DMS 273 (cell line): ENCODE measurements at regions not wholly inside any gene's neighbourhood (a gene's known extent, or its start where the extent isn't known, plus 50 kb on each side); places are given as distances from the start of the nearest gene placed in this dataset.

Experiments
- DNase-seq: peaks from one replicate; lab custom pipeline; 2025; ENCODE audit not compliant: unreplicated experiment; lab: John Stamatoyannopoulos, UW

DNA sequence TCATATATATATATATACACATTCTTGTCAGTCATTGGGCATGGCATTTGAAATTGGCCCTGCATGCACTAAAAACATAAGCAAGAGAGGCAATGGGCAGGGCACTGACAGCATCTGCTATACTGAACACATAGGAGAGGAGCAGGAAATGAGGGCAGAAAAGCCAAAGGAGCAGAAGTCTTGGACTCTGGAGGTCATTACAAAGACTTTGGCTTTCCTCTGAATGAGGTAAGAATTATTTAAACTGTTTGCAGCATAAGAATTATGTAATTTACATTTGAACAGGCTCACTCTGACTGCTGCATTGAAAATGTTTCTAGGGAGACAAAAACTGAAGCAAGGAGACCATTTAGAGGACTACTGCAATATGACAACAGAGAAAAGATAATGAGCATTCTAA is 396.5 kb downstream of the PRDM5 start:
- DNase-seq, result no peak

GRCh38 chr4:120525106-120525505 is 397.4 kb downstream of the PRDM5 start:
- DNase-seq, result no peak

DNA sequence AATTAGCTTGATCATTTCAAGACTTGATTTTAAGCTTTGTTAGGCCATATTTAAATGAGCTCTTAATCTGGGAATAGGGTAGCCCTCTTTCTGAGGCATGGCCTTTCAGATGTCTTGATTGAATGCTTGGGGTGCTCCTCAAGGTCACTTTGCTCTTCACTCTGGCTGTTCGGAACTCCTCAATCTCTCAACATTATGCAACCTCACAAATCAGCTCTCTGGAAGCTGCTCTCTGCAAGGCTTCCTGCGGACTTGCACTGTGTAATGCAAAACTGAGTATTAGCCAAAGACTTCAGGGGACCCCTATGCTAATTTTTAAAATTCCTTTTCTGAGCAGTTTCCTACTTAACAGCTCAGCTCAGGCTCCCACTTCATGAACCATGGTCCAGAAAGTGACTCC is 398.3 kb downstream of the PRDM5 start:
- no peak for DNase-seq

- no peak for DNase-seq
Measured at GRCh38 chr4:120520761-120521160, 401.8 kb downstream of the PRDM5 start.

DNA sequence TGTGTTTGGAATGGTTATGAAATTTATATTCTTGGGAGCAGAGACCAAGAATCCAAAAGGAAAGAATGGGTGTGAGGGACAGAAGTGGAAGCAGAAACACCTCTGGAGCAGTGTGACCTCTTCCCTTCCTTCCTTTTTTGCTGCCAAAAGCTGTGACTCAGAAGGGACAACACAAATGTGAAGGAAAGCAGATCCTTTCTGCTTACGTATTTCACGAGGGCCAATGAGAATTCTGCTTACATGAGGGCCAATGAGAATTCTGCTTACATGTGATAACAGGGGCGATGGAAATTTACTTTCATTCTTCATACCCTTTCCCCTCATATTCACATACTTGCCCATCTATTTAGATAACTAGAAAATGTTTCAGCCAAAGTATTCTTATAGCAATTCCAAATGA is 404.6 kb downstream of the PRDM5 start:
- DNase-seq, result peak; percentile 12

DNA sequence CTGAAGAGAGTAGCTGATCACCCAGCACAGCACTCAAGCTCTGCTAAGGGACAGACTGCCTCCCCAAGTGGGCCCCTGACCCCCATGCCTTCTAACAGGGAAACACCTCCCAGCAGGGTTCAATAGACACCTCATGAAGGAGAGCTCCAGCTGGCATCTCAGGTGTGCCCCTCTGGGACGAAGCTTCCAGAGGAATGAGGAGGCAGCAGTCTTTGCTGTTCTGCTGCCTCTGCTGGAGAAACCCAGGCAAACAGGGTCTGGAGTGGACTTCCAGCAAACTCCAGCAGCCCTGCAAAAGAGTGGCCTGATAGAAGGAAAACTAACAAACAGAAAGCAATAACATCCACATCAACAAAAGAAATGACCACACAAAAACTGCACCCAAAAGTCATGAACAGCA is 412.8 kb downstream of the PRDM5 start:
- no peak for DNase-seq

- no peak for DNase-seq
Measured at GRCh38 chr4:120509222-120509621, 413.3 kb downstream of the PRDM5 start.

DNA sequence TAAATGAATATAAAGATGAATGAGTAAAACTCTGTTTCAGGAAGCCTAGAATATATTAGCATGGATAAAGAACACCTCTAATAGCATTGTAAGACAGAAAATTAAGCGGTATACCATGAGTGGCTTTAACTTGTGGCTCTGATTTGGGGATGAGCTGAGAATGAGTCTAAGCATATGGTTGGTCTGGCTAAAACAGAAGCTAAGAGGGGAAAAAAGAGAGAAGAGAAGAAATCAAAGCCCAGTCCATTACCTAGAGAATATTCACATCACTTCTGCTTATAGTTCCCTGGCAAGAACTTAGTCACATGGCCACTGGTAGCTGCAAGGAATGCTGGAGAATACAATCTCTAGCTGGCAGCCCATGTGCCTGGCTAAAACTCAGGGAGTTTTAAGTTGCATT is 414.5 kb downstream of the PRDM5 start:
- no peak for DNase-seq

DNA sequence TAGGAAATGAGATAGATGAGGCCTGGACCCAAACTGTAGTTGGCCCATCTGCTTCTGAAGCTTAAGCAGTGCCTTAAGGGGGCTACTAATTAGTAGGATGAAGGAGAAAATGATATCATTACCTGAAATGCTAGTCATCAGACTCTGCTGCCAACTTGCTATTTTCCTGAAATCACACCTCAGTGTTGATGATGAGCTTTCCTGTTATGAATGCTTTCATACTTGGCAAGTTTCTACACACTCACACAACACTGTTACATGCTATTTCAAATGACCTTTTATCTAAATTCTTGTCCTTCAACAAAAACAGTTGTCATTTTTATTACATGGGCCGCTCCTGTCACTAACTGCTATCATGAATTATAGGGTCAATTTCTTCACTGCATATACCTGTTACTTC is 416.0 kb downstream of the PRDM5 start:
- DNase-seq, result no peak

- no peak for DNase-seq
Measured at GRCh38 chr4:120498678-120499077, 423.8 kb downstream of the PRDM5 start.

- no peak for DNase-seq
Measured at GRCh38 chr4:120491481-120491880, 424.8 kb upstream of the MAD2L1 start.

DNA sequence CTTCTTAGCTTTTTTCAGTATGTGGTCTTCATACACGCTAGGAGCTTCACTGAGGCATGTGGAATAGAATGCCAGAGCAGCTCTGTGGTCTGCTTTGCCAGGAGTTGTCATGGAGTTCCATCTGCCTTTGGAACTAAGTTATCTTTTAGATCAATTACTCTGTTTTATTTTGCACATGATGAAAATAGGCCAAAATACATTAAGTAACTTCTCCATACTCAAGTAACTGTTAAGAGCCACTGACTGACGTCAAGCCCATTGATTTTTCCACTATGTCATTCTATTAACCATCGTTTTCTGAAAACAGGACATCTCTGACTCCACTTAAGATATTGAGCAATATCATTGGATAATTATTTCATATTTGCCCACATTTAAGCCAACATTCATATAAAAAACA is 415.1 kb upstream of the MAD2L1 start:
- no peak for DNase-seq

GRCh38 chr4:120472447-120473131 is 405.9 kb upstream of the MAD2L1 start:
- DNase-seq, result no peak

DNA sequence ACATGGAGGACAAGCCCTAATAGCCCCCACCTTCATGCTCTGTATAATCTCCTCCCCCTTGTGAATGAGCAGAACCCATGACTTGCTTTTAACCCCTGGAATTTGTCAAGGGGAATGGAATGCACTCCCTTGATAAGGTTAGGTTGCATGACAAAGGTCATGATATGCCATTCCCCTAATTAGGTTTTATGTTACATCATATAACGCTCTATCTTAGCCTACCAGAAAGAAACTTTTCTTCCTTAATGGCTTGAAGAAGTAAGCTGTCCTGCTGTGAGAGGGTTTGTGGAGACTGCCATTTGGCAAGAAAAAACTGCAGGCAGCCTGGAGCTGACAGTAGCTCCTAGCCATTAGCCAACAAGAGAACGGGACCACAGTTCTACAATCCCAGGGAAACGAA is 399.8 kb upstream of the MAD2L1 start:
- DNase-seq, result no peak

DNA sequence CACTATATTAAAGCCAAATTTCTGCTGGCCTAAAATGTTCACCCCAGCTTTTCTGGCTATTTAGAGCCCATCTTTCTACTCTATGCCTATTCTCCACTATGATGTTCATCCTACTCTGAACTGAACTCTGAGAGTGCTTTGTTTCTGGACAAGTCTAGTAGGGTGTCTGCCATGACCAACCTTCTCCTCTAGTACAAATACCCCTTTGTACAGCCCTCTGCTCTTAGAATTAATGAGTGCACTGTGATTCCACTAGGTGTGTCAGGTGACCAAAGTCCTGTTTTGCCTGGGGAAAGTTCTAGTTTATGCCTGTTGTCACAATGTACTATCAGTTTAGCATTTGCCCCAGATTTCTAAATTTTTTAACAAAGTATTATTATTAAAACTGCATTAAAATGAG is 388.1 kb upstream of the MAD2L1 start:
- DNase-seq, result no peak

DNA sequence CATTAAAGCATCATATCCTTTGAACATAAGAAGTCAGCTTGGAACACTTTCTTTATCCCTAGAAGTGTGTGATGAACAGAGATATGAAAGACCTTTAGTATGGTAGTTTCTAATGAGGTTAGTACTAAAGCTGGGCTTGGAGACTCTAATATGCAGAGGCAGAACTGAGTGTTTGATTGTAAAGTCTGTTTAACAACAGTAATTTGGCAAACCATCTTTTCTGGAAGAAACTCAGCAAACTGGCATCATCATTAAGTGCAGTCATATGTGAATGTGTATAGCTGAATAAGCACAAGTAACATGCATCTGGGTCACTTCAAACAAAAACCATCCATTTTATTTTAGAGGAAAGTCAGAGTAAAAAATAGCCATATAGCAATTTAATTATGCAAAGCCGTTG is 385.9 kb upstream of the MAD2L1 start:
- no peak for DNase-seq

DNA sequence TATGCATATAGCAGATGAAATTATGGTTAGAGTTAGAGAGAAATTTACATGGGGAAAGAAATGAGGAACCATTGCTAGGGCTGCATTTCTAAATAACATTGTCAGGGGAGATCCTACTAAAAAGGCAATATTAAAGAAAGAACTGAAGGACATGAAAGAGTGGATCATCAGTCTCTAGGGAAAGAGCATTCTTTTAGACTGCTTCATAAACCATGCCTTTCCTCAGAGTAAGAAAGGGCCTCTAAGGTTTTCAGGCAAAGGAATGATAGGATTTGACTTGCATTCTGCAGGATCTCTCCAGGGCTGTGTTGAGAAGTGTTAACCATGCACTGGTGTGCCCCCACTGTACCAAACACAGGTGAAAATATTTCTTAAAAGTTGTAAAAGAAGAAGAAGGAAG is 385.4 kb upstream of the MAD2L1 start:
- no peak for DNase-seq

DNA sequence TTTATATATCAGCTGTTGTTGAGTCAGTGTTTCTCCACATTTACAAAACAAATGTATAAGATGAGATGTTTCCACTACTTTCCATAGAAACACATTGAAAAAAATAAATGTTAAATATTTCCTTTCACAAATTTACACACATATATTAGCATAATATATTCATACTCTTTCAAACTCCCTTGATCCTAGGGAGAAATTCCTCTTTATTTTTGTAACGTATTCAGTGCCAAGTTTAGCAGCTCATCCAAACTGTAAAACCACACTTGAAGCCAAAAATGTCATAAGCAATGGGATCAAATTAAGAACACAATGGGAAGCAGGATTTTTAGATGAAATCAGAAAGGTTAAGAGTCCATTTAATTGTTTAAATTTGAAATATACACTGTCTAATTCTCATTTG is 381.1 kb upstream of the MAD2L1 start:
- DNase-seq, result no peak

DNA sequence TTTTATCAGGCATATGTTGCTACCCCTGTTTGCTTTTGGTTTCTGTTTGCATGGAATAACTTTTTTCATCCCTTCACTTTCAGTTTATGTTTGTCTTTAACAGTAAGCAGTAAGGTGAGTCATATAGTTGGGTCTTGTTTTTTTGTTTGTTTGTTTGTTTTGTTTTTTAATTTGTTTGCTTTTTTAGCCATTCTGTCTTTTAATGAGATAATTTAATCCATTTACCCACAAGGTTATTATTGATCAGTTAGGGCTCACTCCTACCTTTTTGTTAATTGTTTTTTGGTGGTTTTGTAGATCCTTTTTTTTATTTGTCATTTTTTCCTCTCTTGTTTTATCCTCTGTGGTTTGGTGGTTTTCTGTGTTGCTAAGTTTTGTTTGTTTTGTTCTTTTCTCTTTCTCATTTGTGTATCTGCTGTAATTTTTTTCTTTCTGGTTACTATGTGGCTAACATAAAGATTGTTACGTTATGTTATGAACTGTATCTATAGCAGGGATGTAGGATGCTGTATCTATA is 379.5 kb upstream of the MAD2L1 start:
- DNase-seq, result no peak

GRCh38 chr4:120445186-120445585 is 378.5 kb upstream of the MAD2L1 start:
- DNase-seq, result no peak

GRCh38 chr4:120443116-120443515 is 376.5 kb upstream of the MAD2L1 start:
- DNase-seq, result no peak

GRCh38 chr4:120440730-120441129 is 374.1 kb upstream of the MAD2L1 start:
- no peak for DNase-seq

GRCh38 chr4:120435179-120435578 is 368.5 kb upstream of the MAD2L1 start:
- DNase-seq, result no peak
